ENCODE measurements at regions not wholly inside any gene's neighbourhood (a gene's known extent, or its start where the extent isn't known, plus 50 kb on each side); places are given as distances from the start of the nearest gene placed in this dataset.

- no peak for TF ChIP-seq CTCF (IDR thresholded peaks at IDR 0.05)
- no peak for TF ChIP-seq EP300 (IDR thresholded peaks at IDR 0.05)
- TF ChIP-seq POLR2A (IDR thresholded peaks at IDR 0.05): no peak
- Histone ChIP-seq H3K4me3 (no peak overlapping the region), H3K36me3 (no peaks in the 10 kb centered on the region), H3K4me1 (no peaks in the 10 kb centered on the region), H3K27me3 (no peaks in the 10 kb centered on the region), H3K9me3 (no peaks in the 10 kb centered on the region), H3K27ac (no peak overlapping the region)
- DNase-seq (ENCODE audit: low spot score in 2 of 2): no peak
- 45 to 49% methylated on average over 2 of the region's 2 CpGs for WGBS, 2 donors
These were observed 488.8 kb downstream of the BCAT1 start for GRCh38 chr12:24460099-24460498.

GRCh38 chr12:24455811-24456210, 493.1 kb downstream of the BCAT1 start:
- H3K4me1 ChIP-seq: no peaks in the 10 kb centered on the region
- no peak overlapping the region for H3K27ac ChIP-seq
- no peaks in the 10 kb centered on the region for H3K9me3 ChIP-seq
- DNase-seq (ENCODE audit: low spot score in 2 of 2): no peak
- H3K27me3 ChIP-seq: no peaks in the 10 kb centered on the region
- H3K36me3 ChIP-seq: no peaks in the 10 kb centered on the region
- TF ChIP-seq CTCF (IDR thresholded peaks at IDR 0.05) (no peak), POLR2A (IDR thresholded peaks at IDR 0.05) (no peak), EP300 (IDR thresholded peaks at IDR 0.05) (no peak)
- no peak overlapping the region for H3K4me3 ChIP-seq
- WGBS, 2 donors: 89 to 96% methylated on average over 5 of the region's 5 CpGs

GRCh38 chr12:24447678-24448077, 498.2 kb upstream of the SOX5 start:
- DNase-seq (ENCODE audit: low spot score in 2 of 2): no peak
- H3K9me3 ChIP-seq: no peaks in the 10 kb centered on the region
- no peaks in the 10 kb centered on the region for H3K27me3 ChIP-seq
- peaks cover 0 to 4% (median 0%) of the 10 kb centered on the region in 4 donors for H3K4me1 ChIP-seq
- H3K4me3 ChIP-seq: no peak overlapping the region
- 96 to 97% methylated on average over 7 of the region's 7 CpGs for WGBS, 2 donors
- TF ChIP-seq EP300 (IDR thresholded peaks at IDR 0.05) (no peak), POLR2A (IDR thresholded peaks at IDR 0.05) (no peak), CTCF (IDR thresholded peaks at IDR 0.05) (no peak)
- no peak overlapping the region for H3K27ac ChIP-seq
- H3K36me3 ChIP-seq: no peaks in the 10 kb centered on the region

- no peak for TF ChIP-seq POLR2A (IDR thresholded peaks at IDR 0.05)
- no peak for TF ChIP-seq CTCF (IDR thresholded peaks at IDR 0.05)
- TF ChIP-seq EP300 (IDR thresholded peaks at IDR 0.05): no peak
These were observed 496.8 kb upstream of the SOX5 start for GRCh38 chr12:24446287-24446686.

GRCh38 chr12:24444634-24445033, 495.2 kb upstream of the SOX5 start:
- Histone ChIP-seq H3K36me3 (no peaks in the 10 kb centered on the region), H3K4me3 (no peak overlapping the region), H3K4me1 (peaks cover 0 to 7% (median 0%) of the 10 kb centered on the region in 4 donors), H3K27ac (no peak overlapping the region), H3K27me3 (no peaks in the 10 kb centered on the region), H3K9me3 (no peaks in the 10 kb centered on the region)
- WGBS, 2 donors: 83 to 85% methylated on average over 2 of the region's 2 CpGs
- no peak for TF ChIP-seq POLR2A (IDR thresholded peaks at IDR 0.05)
- TF ChIP-seq EP300 (IDR thresholded peaks at IDR 0.05): no peak
- TF ChIP-seq CTCF (IDR thresholded peaks at IDR 0.05): no peak
- no peak for DNase-seq (ENCODE audit: low spot score in 2 of 2)

More at GRCh38 chr12:24446287-24446686, 496.8 kb upstream of the SOX5 start:
- no peak overlapping the region for H3K27ac ChIP-seq
- H3K4me1 ChIP-seq: peaks cover 0 to 7% (median 0%) of the 10 kb centered on the region in 4 donors
- no peaks in the 10 kb centered on the region for H3K27me3 ChIP-seq
- DNase-seq (ENCODE audit: low spot score in 2 of 2): no peak
- no peaks in the 10 kb centered on the region for H3K36me3 ChIP-seq
- H3K4me3 ChIP-seq: no peak overlapping the region
- H3K9me3 ChIP-seq: no peaks in the 10 kb centered on the region
